GM12878 (cell line): ENCODE measurements at regions not wholly inside any gene's neighbourhood (a gene's known extent, or its start where the extent isn't known, plus 50 kb on each side); places are given as distances from the start of the nearest gene placed in this dataset.
A peak's percentile ranks its signal among the peaks of the same experiment; 100 is the strongest.

Experiments used
- ATAC-seq: fragments of 200-7000 bp; cut with Tn5 transposase; 3 replicates; pipeline ENCODE4 v1.9.1; 2020; ENCODE audit warnings: mild to moderate bottlenecking, moderate library complexity
- BruUV-seq: library from RNA; stranded (reverse); fragments of 400-500 nt; replicated peaks from 2 replicates; lab custom pipeline; 2021; lab: Mats Ljungman, UMichigan
- CTCF ChIA-PET: fragments of 300-600 bp; sonication (Branson Sonifier 250); formaldehyde crosslinking; extraction: SDS; loops from one replicate; lab custom pipeline; 2021; ENCODE audit warnings: inconsistent platforms; lab: Yijun Ruan, JAX
- POLR2A ChIA-PET: fragments of 350-600 bp; formaldehyde crosslinking; extraction: SDS; loops from one replicate; lab custom pipeline; 2021; ENCODE audit warnings: inconsistent platforms; lab: Charles Lee
- RAD21 ChIA-PET: fragments of 300-600 bp; sonication (Branson Sonifier 250); formaldehyde crosslinking; loops from one replicate; lab custom pipeline; 2023; ENCODE audit warnings: antibody characterized with exemption; ENCODE audit not compliant: unreplicated experiment; lab: Charles Lee
- SMC1A ChIA-PET: fragments of 300-600 bp; sonication (Branson Sonifier 250); formaldehyde crosslinking; loops from one replicate; lab custom pipeline; 2023; ENCODE audit not compliant: unreplicated experiment, uncharacterized antibody; lab: Charles Lee
- DNase-seq: peaks from one replicate; pipeline ENCODE4 v3.0.0-alpha.2; 2011; ENCODE audit warnings: low read depth, low spot score
- FAIRE-seq: peaks from 3 replicates; lab custom pipeline; 2011; peaks lifted over from hg19 to GRCh38; lab: Jason Lieb, UNC
- H2AFZ ChIP-seq: 2 replicates; pipeline ENCODE4 v1.6.0; 2011; ENCODE audit warnings: low read depth, low read length, control low read depth; ENCODE audit not compliant: control insufficient read depth
- H3K27ac ChIP-seq: 2 replicates; pipeline ENCODE4 v1.5.1; 2011; ENCODE audit warnings: control low read depth; ENCODE audit not compliant: control insufficient read depth, insufficient read depth
- H3K27me3 ChIP-seq, 2 experiments: replicated peaks in 1 of 2; 2 replicates each; pipeline versions ENCODE4 v1.6.0 to v1.6.1; 2011; ENCODE audit warnings: low read length in 1 of 2; ENCODE audit not compliant: control insufficient read depth in 2 of 2, insufficient read depth in 2 of 2
- H3K36me3 ChIP-seq, 2 experiments: 2 replicates each; pipeline ENCODE4 v1.5.1; 2011; ENCODE audit warnings: low read length in 1 of 2; ENCODE audit not compliant: control insufficient read depth in 2 of 2, insufficient read depth in 2 of 2
- H3K4me1 ChIP-seq: 2 replicates; pipeline ENCODE4 v1.6.1; 2011; ENCODE audit warnings: mild to moderate bottlenecking, low read length, moderate library complexity, mixed read lengths; ENCODE audit not compliant: control insufficient read depth, insufficient read depth
- H3K4me2 ChIP-seq: 2 replicates; pipeline ENCODE4 v1.6.0; 2011; ENCODE audit warnings: control low read depth; ENCODE audit not compliant: control insufficient read depth, insufficient read depth
- H3K4me3 ChIP-seq: fragments of 200-600 bp; sonication (generic); 2 replicates; pipeline ENCODE4 v1.5.1; 2016
- H3K79me2 ChIP-seq: 2 replicates; pipeline ENCODE4 v1.6.0; 2011; ENCODE audit warnings: low read length; ENCODE audit not compliant: control insufficient read depth, insufficient read depth
- H3K9ac ChIP-seq: 2 replicates; pipeline ENCODE4 v1.8.0; 2011; ENCODE audit warnings: low read length, control low read depth, mixed read lengths; ENCODE audit not compliant: control insufficient read depth, insufficient read depth
- H3K9me3 ChIP-seq: replicated peaks from 3 replicates; pipeline ENCODE4 v1.5.1; 2011; ENCODE audit warnings: mild to moderate bottlenecking, low read length; ENCODE audit not compliant: control insufficient read depth, insufficient read depth
- H4K20me1 ChIP-seq: 2 replicates; pipeline ENCODE4 v1.6.0; 2011; ENCODE audit not compliant: control insufficient read depth, insufficient read depth
- BCL3 ChIP-seq: IDR thresholded peaks from 2 replicates; pipeline ENCODE4 v1.6.1; 2011; ENCODE audit warnings: borderline replicate concordance, low read depth, mild to moderate bottlenecking, moderate library complexity, low read length; ENCODE audit not compliant: insufficient read depth, poor library complexity, severe bottlenecking
- CEBPZ ChIP-seq: fragments of 150-350 bp; IDR thresholded peaks from 2 replicates; pipeline ENCODE4 v1.6.1; 2016; ENCODE audit warnings: low read depth, low read length
- CREM ChIP-seq: IDR thresholded peaks from 2 replicates; pipeline ENCODE4 v1.6.1; 2014; ENCODE audit warnings: antibody characterized with exemption, low read depth
- DPF2 ChIP-seq: fragments of 450-650 bp; IDR thresholded peaks from 2 replicates; pipeline ENCODE4 v1.6.1; 2017; ENCODE audit warnings: mild to moderate bottlenecking
- ETV6 ChIP-seq, 2 experiments: fragments of 450-650 bp in 1 of 2; IDR thresholded peaks in 1 of 2; conservative IDR thresholded peaks in 1 of 2; 2 replicates each; pipeline ENCODE4 v1.6.1; 2014; ENCODE audit warnings: antibody characterized with exemption in 1 of 2, borderline replicate concordance in 1 of 2, low read depth in 1 of 2, mild to moderate bottlenecking in 1 of 2, moderate library complexity in 1 of 2
- FOS ChIP-seq: IDR thresholded peaks from 3 replicates; pipeline ENCODE4 v1.6.1; 2011; ENCODE audit warnings: borderline replicate concordance; ENCODE audit not compliant: insufficient read length; ENCODE audit errors: extremely low read depth
- IKZF1 ChIP-seq: fragments of 450-650 bp; conservative IDR thresholded peaks from 2 replicates; pipeline ENCODE4 v1.6.1; 2017; ENCODE audit warnings: antibody characterized with exemption, mild to moderate bottlenecking
- IKZF2 ChIP-seq, 2 experiments: fragments of 450-650 bp; IDR thresholded peaks; 2 replicates each; pipeline ENCODE4 v1.6.1; 2017; ENCODE audit warnings: mild to moderate bottlenecking in 2 of 2, moderate library complexity in 2 of 2
- JUNB ChIP-seq: IDR thresholded peaks from 2 replicates; pipeline ENCODE4 v1.6.1; 2016; ENCODE audit warnings: antibody characterized with exemption, mild to moderate bottlenecking
- NFYA ChIP-seq: IDR thresholded peaks from 2 replicates; pipeline ENCODE4 v1.6.1; 2011; ENCODE audit warnings: low read depth, mild to moderate bottlenecking, low read length, improper control_type of control experiment, borderline replicate concordance
- NR2F1 ChIP-seq: fragments of 450-650 bp; conservative IDR thresholded peaks from 2 replicates; pipeline ENCODE4 v1.6.1; 2017; ENCODE audit warnings: mild to moderate bottlenecking
- PKNOX1 ChIP-seq: fragments of 450-650 bp; IDR thresholded peaks from 2 replicates; pipeline ENCODE4 v1.6.1; 2016; ENCODE audit warnings: mild to moderate bottlenecking
- RB1 ChIP-seq: fragments of 450-650 bp; formaldehyde crosslinking; IDR thresholded peaks from 2 replicates; pipeline ENCODE4 v1.6.1; 2017; ENCODE audit warnings: mild to moderate bottlenecking, borderline replicate concordance
- RELA ChIP-seq: fragments of 450-650 bp; IDR thresholded peaks from 2 replicates; pipeline ENCODE4 v1.8.0; 2014; ENCODE audit warnings: borderline replicate concordance; ENCODE audit not compliant: partially characterized antibody
- RUNX3 ChIP-seq: IDR thresholded peaks from 2 replicates; pipeline ENCODE4 v1.6.1; 2012; ENCODE audit warnings: low read length, inconsistent platforms
- SMAD5 ChIP-seq: IDR thresholded peaks from 2 replicates; pipeline ENCODE4 v1.6.1; 2016; ENCODE audit warnings: antibody characterized with exemption, low read depth
- SPI1 ChIP-seq: IDR thresholded peaks from 2 replicates; pipeline ENCODE4 v1.6.1; 2011; ENCODE audit warnings: low read depth, mild to moderate bottlenecking, low read length, moderate library complexity, borderline replicate concordance; ENCODE audit not compliant: insufficient read depth
- STAT3 ChIP-seq: IDR thresholded peaks from 2 replicates; pipeline ENCODE4 v1.6.1; 2011; ENCODE audit warnings: low read depth, low read length, improper control_type of control experiment
- TCF7 ChIP-seq: IDR thresholded peaks from 2 replicates; pipeline ENCODE4 v1.6.1; 2014; ENCODE audit warnings: antibody characterized with exemption, borderline replicate concordance
- ZNF207 ChIP-seq: fragments of 450-650 bp; IDR thresholded peaks from 2 replicates; pipeline ENCODE4 v1.6.1; 2014; ENCODE audit warnings: antibody characterized with exemption, mild to moderate bottlenecking, borderline replicate concordance
- ZNF622 ChIP-seq: fragments of 450-650 bp; IDR thresholded peaks from 2 replicates; pipeline ENCODE4 v1.6.1; 2017; ENCODE audit warnings: mild to moderate bottlenecking, inconsistent platforms
- whole genome bisulfite sequencing: methylation state at CpG from one replicate; pipeline ENCODE4 v1.1.6; 2016; ENCODE audit warnings: low lambda C conversion rate; ENCODE audit not compliant: insufficient replicate concordance, insufficient coverage; ENCODE audit errors: missing lambda C conversion rate; 5-methylcytosine and 5-hydroxymethylcytosine counted together
- in situ Hi-C: fragments of 300-500 bp; cut with MboI; formaldehyde crosslinking; loops from 9 replicates; pipeline ENCODE4 v1.14.3; 2018; ENCODE audit warnings: mixed read lengths
- intact Hi-C: fragments of 100-400 bp; cut with micrococcal nuclease; formaldehyde crosslinking; loops from one replicate; pipeline ENCODE4 v1.14.2; 2022; ENCODE audit not compliant: unreplicated experiment

- Histone ChIP-seq H3K9me3 (no peaks in the 10 kb centered on the region), H3K36me3 (no peaks in the 10 kb centered on the region), H4K20me1 (no peaks in the 10 kb centered on the region), H2AFZ (no peak overlapping the region), H3K4me1 (no peaks in the 10 kb centered on the region), H3K79me2 (no peaks in the 10 kb centered on the region), H3K4me2 (no peak overlapping the region), H3K4me3 (no peak overlapping the region), H3K27ac (no peak overlapping the region)
- DNase-seq = no peak
- POLR2A ChIA-PET = no interaction called here
- 0% methylated on average over 1 of the region's 1 CpG for WGBS
- peak; percentile 76 for ATAC-seq
- intact Hi-C loops = loop anchor here (5.0 kb wide), 1 partner anchor 158 kb away; no protein-coding TSS in a partner anchor
- in situ Hi-C loops = loop anchor here (25.0 kb wide), 1 partner anchor 783 kb away; no protein-coding TSS in a partner anchor
- BruUV-seq = no TSS peak
- SMC1A ChIA-PET = interaction anchor here (0.7 to 5.1 kb wide), 9 partner anchors 8 to 108 kb away, joined by 3 to 22 read pairs (median 3); no protein-coding TSS in a partner anchor
- TF ChIP-seq RELA (no peak), ZNF622 (no peak), RUNX3 (peak; percentile 11; the same call in 1 of the 2 replicates), CEBPZ (no peak), PKNOX1 (no peak), JUNB (no peak), ETV6 (conservative IDR thresholded peaks at IDR 0.05 in 1 of 2, IDR thresholded peaks at IDR 0.05 in 1 of 2; ENCODE audit: borderline replicate concordance in 1 of 2, low read depth in 1 of 2) (no peak), NFYA (no peak), STAT3 (no peak), BCL3 (no peak), IKZF1 (peak; percentile 58), FOS (no peak), NR2F1 (peak; percentile 96), SMAD5 (no peak), SPI1 (peak; percentile 62; the same call in 1 of the 2 replicates), RB1 (no peak), DPF2 (peak; percentile 43; the same call in 1 of the 2 replicates), TCF7 (peak; percentile 37; the same call in 1 of the 2 replicates), CREM (no peak), IKZF2 (IDR thresholded peaks at IDR 0.05) (peak in 1 of 2 experiments; percentile 20; a peak in 1 of 4 replicates), ZNF207 (no peak)
- TF ChIP-seq, all 136 proteins: peak for 7
- no peak for FAIRE-seq
- Histone ChIP-seq H3K9ac (no peak overlapping the region), H3K27me3 (no peaks in the 10 kb centered on the region)
- ChIA-PET RAD21 (interaction anchor here (0.9 to 1.5 kb wide), 3 partner anchors 9 to 784 kb away, joined by 4 to 7 read pairs (median 5); no protein-coding TSS in a partner anchor), CTCF (interaction anchor here (0.8 to 5.2 kb wide), 3 partner anchors 9 to 1630 kb away, joined by 3 to 45 read pairs (median 3); no protein-coding TSS in a partner anchor)
Measured at GRCh38 chr11:15829312-15829711, 527.0 kb downstream of the SOX6 start.
